Breast epithelium (tissue), 3 donors: ENCODE measurements at regions not wholly inside any gene's neighbourhood (a gene's known extent, or its start where the extent isn't known, plus 50 kb on each side); places are given as distances from the start of the nearest gene placed in this dataset.

ENCODE experiments used
- POLR2A ChIP-seq: fragments of 450-650 bp; IDR thresholded peaks from one replicate; pipeline ENCODE4 v1.6.1; 2016; ENCODE audit warnings: antibody characterized with exemption, mild to moderate bottlenecking, moderate library complexity
- POLR2AphosphoS5 ChIP-seq, 3 donors: sonication (generic); formaldehyde crosslinking; IDR thresholded peaks; one replicate each; pipeline ENCODE4 v1.6.1; 2017; ENCODE audit warnings: antibody characterized with exemption in 3 of 3
- TF ChIP-seq, protein P1 (sequence below), 3 donors: fragments of 450-650 bp; IDR thresholded peaks; one replicate each; pipeline ENCODE4 v1.5.1; 2016 to 2017; ENCODE audit warnings: antibody characterized with exemption in 3 of 3, mild to moderate bottlenecking in 3 of 3, moderate library complexity in 3 of 3

DNA sequence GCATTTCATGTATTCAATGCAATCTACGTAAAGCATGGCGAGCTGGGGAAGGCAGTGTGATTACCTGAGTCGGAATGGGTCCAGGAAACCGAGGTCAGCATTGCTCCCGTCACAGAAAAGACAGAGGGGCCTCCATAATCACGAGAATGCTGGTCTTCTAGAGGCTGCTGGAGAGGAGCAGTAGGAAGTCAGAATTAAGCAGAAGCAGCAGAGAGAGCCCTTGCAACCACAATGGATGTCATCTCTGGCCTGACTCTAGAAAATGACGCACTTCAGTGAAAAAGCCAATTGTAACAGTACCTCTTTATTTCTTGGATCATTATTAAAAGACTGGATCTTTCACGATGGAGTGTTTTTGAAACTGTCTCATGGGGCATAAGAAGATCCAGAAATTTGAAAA is 69.5 kb upstream of the FOXN3 start:
- TF ChIP-seq, protein P1, sequence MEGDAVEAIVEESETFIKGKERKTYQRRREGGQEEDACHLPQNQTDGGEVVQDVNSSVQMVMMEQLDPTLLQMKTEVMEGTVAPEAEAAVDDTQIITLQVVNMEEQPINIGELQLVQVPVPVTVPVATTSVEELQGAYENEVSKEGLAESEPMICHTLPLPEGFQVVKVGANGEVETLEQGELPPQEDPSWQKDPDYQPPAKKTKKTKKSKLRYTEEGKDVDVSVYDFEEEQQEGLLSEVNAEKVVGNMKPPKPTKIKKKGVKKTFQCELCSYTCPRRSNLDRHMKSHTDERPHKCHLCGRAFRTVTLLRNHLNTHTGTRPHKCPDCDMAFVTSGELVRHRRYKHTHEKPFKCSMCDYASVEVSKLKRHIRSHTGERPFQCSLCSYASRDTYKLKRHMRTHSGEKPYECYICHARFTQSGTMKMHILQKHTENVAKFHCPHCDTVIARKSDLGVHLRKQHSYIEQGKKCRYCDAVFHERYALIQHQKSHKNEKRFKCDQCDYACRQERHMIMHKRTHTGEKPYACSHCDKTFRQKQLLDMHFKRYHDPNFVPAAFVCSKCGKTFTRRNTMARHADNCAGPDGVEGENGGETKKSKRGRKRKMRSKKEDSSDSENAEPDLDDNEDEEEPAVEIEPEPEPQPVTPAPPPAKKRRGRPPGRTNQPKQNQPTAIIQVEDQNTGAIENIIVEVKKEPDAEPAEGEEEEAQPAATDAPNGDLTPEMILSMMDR (IDR thresholded peaks at IDR 0.05), result no peak
- TF ChIP-seq POLR2AphosphoS5 (IDR thresholded peaks at IDR 0.05), result no peak
- no peak for TF ChIP-seq POLR2A
